ENCODE measurements at regions not wholly inside any gene's neighbourhood (a gene's known extent, or its start where the extent isn't known, plus 50 kb on each side); places are given as distances from the start of the nearest gene placed in this dataset.

GRCh38 chr2:209076151-209076550, 347.7 kb upstream of the MAP2 start:
- H3K9me3 Mint-ChIP-seq, result peaks cover 0 to 10% of the 10 kb centered on the region in 2 experiments; a peak in 3 of 5 replicates
- H3K27me3 Mint-ChIP-seq (ENCODE audit: low read depth), result peaks cover 3% of the 10 kb centered on the region
- Histone ChIP-seq H3K9ac (ENCODE audit: extremely low read depth, insufficient read length, low read length) (no peak overlapping the region), H2AFZ (ENCODE audit: low read length) (no peak overlapping the region), H2BK15ac (ENCODE audit: low read depth, low read length) (no peak overlapping the region), H3K56ac (ENCODE audit: insufficient read length, low read depth, low read length) (no peak overlapping the region), H3K23me2 (ENCODE audit: insufficient read length, low read depth, low read length, poor library complexity, severe bottlenecking) (no peaks in the 10 kb centered on the region), H3K79me1 (ENCODE audit: insufficient read depth, low read depth, low read length, poor library complexity, severe bottlenecking) (no peaks in the 10 kb centered on the region), H3K4me2 (ENCODE audit: insufficient read depth, insufficient read length, low read length) (no peak overlapping the region), H3K79me2 (ENCODE audit: insufficient read depth, low read length) (no peaks in the 10 kb centered on the region), H3K27ac (ENCODE audit: insufficient read length, low read depth, low read length) (no peak overlapping the region), H3K14ac (ENCODE audit: insufficient read depth, low read length) (no peak overlapping the region), H3K18ac (ENCODE audit: insufficient read length, low read depth, low read length) (no peak overlapping the region), H3T11ph (ENCODE audit: low read length) (no peak overlapping the region), H3K23ac (ENCODE audit: insufficient read length, low read depth, low read length) (no peak overlapping the region), H2BK12ac (ENCODE audit: insufficient read length, low read depth, low read length) (no peak overlapping the region), H3K4ac (ENCODE audit: low read depth, low read length) (no peak overlapping the region), H4K8ac (replicated peaks; ENCODE audit: insufficient read length, low read depth, low read length) (no peak overlapping the region), H2BK5ac (ENCODE audit: insufficient read length, low read length) (no peak overlapping the region), H3K27me3 (ENCODE audit: insufficient read depth, low read length) (no peaks in the 10 kb centered on the region), H2BK120ac (ENCODE audit: low read depth, low read length, poor library complexity, severe bottlenecking) (no peak overlapping the region), H2AK5ac (ENCODE audit: insufficient read length, low read length) (no peak overlapping the region), H2BK20ac (ENCODE audit: low read depth, low read length, poor library complexity, severe bottlenecking) (no peak overlapping the region), H3K9me3 (ENCODE audit: control insufficient read depth, low read depth, low read length) (no peaks in the 10 kb centered on the region), H4K5ac (ENCODE audit: insufficient read length, low read depth, low read length) (no peak overlapping the region), H4K20me1 (ENCODE audit: control insufficient read depth, insufficient read depth, insufficient read length) (no peaks in the 10 kb centered on the region), H3K4me1 (ENCODE audit: insufficient read depth, low read length) (no peaks in the 10 kb centered on the region), H4K91ac (ENCODE audit: insufficient read length, low read depth, low read length) (no peak overlapping the region)
- no peak overlapping the region for H3K4me3 Mint-ChIP-seq
- TF ChIP-seq, protein P1, sequence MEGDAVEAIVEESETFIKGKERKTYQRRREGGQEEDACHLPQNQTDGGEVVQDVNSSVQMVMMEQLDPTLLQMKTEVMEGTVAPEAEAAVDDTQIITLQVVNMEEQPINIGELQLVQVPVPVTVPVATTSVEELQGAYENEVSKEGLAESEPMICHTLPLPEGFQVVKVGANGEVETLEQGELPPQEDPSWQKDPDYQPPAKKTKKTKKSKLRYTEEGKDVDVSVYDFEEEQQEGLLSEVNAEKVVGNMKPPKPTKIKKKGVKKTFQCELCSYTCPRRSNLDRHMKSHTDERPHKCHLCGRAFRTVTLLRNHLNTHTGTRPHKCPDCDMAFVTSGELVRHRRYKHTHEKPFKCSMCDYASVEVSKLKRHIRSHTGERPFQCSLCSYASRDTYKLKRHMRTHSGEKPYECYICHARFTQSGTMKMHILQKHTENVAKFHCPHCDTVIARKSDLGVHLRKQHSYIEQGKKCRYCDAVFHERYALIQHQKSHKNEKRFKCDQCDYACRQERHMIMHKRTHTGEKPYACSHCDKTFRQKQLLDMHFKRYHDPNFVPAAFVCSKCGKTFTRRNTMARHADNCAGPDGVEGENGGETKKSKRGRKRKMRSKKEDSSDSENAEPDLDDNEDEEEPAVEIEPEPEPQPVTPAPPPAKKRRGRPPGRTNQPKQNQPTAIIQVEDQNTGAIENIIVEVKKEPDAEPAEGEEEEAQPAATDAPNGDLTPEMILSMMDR (conservative IDR thresholded peaks at IDR 0.05), result no peak
- H3K36me3 Mint-ChIP-seq (ENCODE audit: insufficient read depth in 1 of 3, low read depth in 3 of 3), result peaks cover 0 to 5% (median 2%) of the 10 kb centered on the region in 3 experiments; a peak in 3 of 7 replicates
- peaks cover 11% of the 10 kb centered on the region in 2 experiments; a peak in 3 of 4 replicates for H3K4me1 Mint-ChIP-seq
- no peak overlapping the region for H3K27ac Mint-ChIP-seq
- no peak for DNase-seq
- no CpG with 5 or more reads among the region's 1 CpG for WGBS (ENCODE audit: extremely low coverage, insufficient read length, low lambda C conversion rate)

Data from H9 (cell line).